Breast epithelium (tissue), 3 donors: ENCODE measurements at regions not wholly inside any gene's neighbourhood (a gene's known extent, or its start where the extent isn't known, plus 50 kb on each side); places are given as distances from the start of the nearest gene placed in this dataset.

Experiments
- POLR2AphosphoS5 ChIP-seq, 3 donors: sonication (generic); formaldehyde crosslinking; IDR thresholded peaks; one replicate each; pipeline ENCODE4 v1.6.1; 2017; ENCODE audit warnings: antibody characterized with exemption in 3 of 3
- TF ChIP-seq, protein P1 (sequence below), 3 donors: fragments of 450-650 bp; IDR thresholded peaks; one replicate each; pipeline ENCODE4 v1.5.1; 2016 to 2017; ENCODE audit warnings: antibody characterized with exemption in 3 of 3, mild to moderate bottlenecking in 3 of 3, moderate library complexity in 3 of 3

DNA sequence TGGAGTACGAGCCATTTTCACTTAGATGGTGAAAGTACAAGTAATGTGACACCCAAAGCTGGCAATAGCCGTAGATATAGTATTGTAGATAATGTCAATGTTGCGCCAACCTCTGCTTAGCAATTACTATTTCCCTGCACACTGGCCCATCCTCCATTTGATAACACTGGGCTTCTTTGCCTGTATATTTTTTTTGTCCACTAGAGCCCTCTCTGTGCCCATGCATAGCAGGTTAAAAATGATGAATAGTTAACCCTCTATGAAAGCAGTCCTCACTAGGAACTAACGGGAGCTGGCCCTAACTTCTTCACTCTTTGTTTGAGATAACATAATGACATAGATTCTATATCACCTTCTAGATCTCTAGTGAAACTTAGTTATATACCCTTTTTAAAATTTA, 416.8 kb downstream of the TUSC1 start:
- TF ChIP-seq, protein P1, sequence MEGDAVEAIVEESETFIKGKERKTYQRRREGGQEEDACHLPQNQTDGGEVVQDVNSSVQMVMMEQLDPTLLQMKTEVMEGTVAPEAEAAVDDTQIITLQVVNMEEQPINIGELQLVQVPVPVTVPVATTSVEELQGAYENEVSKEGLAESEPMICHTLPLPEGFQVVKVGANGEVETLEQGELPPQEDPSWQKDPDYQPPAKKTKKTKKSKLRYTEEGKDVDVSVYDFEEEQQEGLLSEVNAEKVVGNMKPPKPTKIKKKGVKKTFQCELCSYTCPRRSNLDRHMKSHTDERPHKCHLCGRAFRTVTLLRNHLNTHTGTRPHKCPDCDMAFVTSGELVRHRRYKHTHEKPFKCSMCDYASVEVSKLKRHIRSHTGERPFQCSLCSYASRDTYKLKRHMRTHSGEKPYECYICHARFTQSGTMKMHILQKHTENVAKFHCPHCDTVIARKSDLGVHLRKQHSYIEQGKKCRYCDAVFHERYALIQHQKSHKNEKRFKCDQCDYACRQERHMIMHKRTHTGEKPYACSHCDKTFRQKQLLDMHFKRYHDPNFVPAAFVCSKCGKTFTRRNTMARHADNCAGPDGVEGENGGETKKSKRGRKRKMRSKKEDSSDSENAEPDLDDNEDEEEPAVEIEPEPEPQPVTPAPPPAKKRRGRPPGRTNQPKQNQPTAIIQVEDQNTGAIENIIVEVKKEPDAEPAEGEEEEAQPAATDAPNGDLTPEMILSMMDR (IDR thresholded peaks at IDR 0.05) = no peak
- TF ChIP-seq POLR2AphosphoS5 (IDR thresholded peaks at IDR 0.05) = no peak
